GM21423 (cell line): ENCODE measurements at regions not wholly inside any gene's neighbourhood (a gene's known extent, or its start where the extent isn't known, plus 50 kb on each side); places are given as distances from the start of the nearest gene placed in this dataset.

Experiments used
- ATAC-seq: cut with Tn5 transposase; IDR thresholded peaks from one replicate; pipeline ENCODE4 v1.9.1; 2021; ENCODE audit warnings: mild to moderate bottlenecking, moderate library complexity; ENCODE audit not compliant: unreplicated experiment

- no peak for ATAC-seq
Measured at GRCh38 chr9:16193066-16193465, 640.2 kb downstream of the CCDC171 start.

GRCh38 chr9:16196206-16196605 is 643.4 kb downstream of the CCDC171 start:
- no peak for ATAC-seq

GRCh38 chr9:16197578-16198370 is 644.9 kb downstream of the CCDC171 start:
- ATAC-seq, result no peak

GRCh38 chr9:16198996-16199395 is 646.2 kb downstream of the CCDC171 start:
- no peak for ATAC-seq

- no peak for ATAC-seq
Measured at GRCh38 chr9:16202221-16202620, 649.4 kb downstream of the CCDC171 start.

- ATAC-seq, result no peak
Measured at GRCh38 chr9:16202914-16203728, 650.3 kb downstream of the CCDC171 start.

GRCh38 chr9:16203729-16204573 is 651.1 kb downstream of the CCDC171 start:
- ATAC-seq, result no peak

- no peak for ATAC-seq
Measured at GRCh38 chr9:16205455-16205854, 652.6 kb downstream of the CCDC171 start.

GRCh38 chr9:16206518-16206917 is 653.7 kb downstream of the CCDC171 start:
- no peak for ATAC-seq

- ATAC-seq, result no peak
Measured at GRCh38 chr9:16207161-16207560, 654.3 kb downstream of the CCDC171 start.

GRCh38 chr9:16210440-16210839 is 657.6 kb downstream of the CCDC171 start:
- ATAC-seq, result no peak

GRCh38 chr9:16211946-16212345 is 658.5 kb downstream of the BNC2 start:
- ATAC-seq, result no peak

- no peak for ATAC-seq
Measured at GRCh38 chr9:16213781-16214515, 656.5 kb downstream of the BNC2 start.

- no peak for ATAC-seq
Measured at GRCh38 chr9:16214677-16215352, 655.7 kb downstream of the BNC2 start.

- no peak for ATAC-seq
Measured at GRCh38 chr9:16215353-16215680, 655.2 kb downstream of the BNC2 start.

- ATAC-seq, result no peak
Measured at GRCh38 chr9:16217943-16218701, 652.3 kb downstream of the BNC2 start.

GRCh38 chr9:16221366-16221765 is 649.1 kb downstream of the BNC2 start:
- ATAC-seq, result no peak

- ATAC-seq, result no peak
Measured at GRCh38 chr9:16221822-16222547, 648.5 kb downstream of the BNC2 start.
